RPMI8226 (cell line): ENCODE measurements at regions not wholly inside any gene's neighbourhood (a gene's known extent, or its start where the extent isn't known, plus 50 kb on each side); places are given as distances from the start of the nearest gene placed in this dataset.
"Not testable (repeated sequence)": the region's sequence is repeated elsewhere in the genome, so short reads cannot be mapped to it uniquely, and the experiment has no call there.

Source experiments
- DNase-seq: peaks from one replicate; pipeline ENCODE4 v3.0.0-alpha.2; 2015

GRCh38 chr4:103412646-103413045, 214.5 kb upstream of the CENPE start:
- not testable (repeated sequence) for DNase-seq

- DNase-seq, result no peak
Measured at GRCh38 chr4:103410386-103410785, 212.2 kb upstream of the CENPE start.

- DNase-seq, result no peak
Measured at GRCh38 chr4:103405415-103405814, 207.3 kb upstream of the CENPE start.

GRCh38 chr4:103403619-103404018, 205.5 kb upstream of the CENPE start:
- DNase-seq, result no peak

- no peak for DNase-seq
Measured at GRCh38 chr4:103402198-103402597, 204.1 kb upstream of the CENPE start.

GRCh38 chr4:103400405-103400804, 202.3 kb upstream of the CENPE start:
- no peak for DNase-seq

GRCh38 chr4:103397541-103397940, 199.4 kb upstream of the CENPE start:
- DNase-seq, result no peak

GRCh38 chr4:103387508-103388011, 189.4 kb upstream of the CENPE start:
- DNase-seq, result not testable (repeated sequence)

- DNase-seq, result not testable (repeated sequence)
Measured at GRCh38 chr4:103385565-103385964, 187.4 kb upstream of the CENPE start.

GRCh38 chr4:103375278-103375677, 177.1 kb upstream of the CENPE start:
- DNase-seq, result no peak

GRCh38 chr4:103374758-103375157, 176.6 kb upstream of the CENPE start:
- no peak for DNase-seq

GRCh38 chr4:103374306-103374705, 176.2 kb upstream of the CENPE start:
- DNase-seq, result no peak

GRCh38 chr4:103372002-103372558, 173.9 kb upstream of the CENPE start:
- DNase-seq, result no peak

- DNase-seq, result no peak
Measured at GRCh38 chr4:103370336-103370735, 172.2 kb upstream of the CENPE start.

- DNase-seq, result no peak
Measured at GRCh38 chr4:103365285-103365684, 167.1 kb upstream of the CENPE start.

GRCh38 chr4:103364083-103364482, 165.9 kb upstream of the CENPE start:
- DNase-seq, result no peak

GRCh38 chr4:103361926-103362325, 163.8 kb upstream of the CENPE start:
- no peak for DNase-seq

GRCh38 chr4:103359900-103360299, 161.8 kb upstream of the CENPE start:
- DNase-seq, result no peak

GRCh38 chr4:103354006-103354405, 155.9 kb upstream of the CENPE start:
- DNase-seq, result no peak

- DNase-seq, result no peak
Measured at GRCh38 chr4:103329642-103330041, 131.5 kb upstream of the CENPE start.

GRCh38 chr4:103324811-103325210, 126.7 kb upstream of the CENPE start:
- DNase-seq, result no peak

GRCh38 chr4:103318327-103318726, 120.2 kb upstream of the CENPE start:
- no peak for DNase-seq

GRCh38 chr4:103308248-103308561, 110.1 kb upstream of the CENPE start:
- DNase-seq, result no peak

- no peak for DNase-seq
Measured at GRCh38 chr4:103307453-103308247, 109.5 kb upstream of the CENPE start.

- no peak for DNase-seq
Measured at GRCh38 chr4:103306870-103307375, 108.8 kb upstream of the CENPE start.
